ENCODE measurements at regions not wholly inside any gene's neighbourhood (a gene's known extent, or its start where the extent isn't known, plus 50 kb on each side); places are given as distances from the start of the nearest gene placed in this dataset.

DNA sequence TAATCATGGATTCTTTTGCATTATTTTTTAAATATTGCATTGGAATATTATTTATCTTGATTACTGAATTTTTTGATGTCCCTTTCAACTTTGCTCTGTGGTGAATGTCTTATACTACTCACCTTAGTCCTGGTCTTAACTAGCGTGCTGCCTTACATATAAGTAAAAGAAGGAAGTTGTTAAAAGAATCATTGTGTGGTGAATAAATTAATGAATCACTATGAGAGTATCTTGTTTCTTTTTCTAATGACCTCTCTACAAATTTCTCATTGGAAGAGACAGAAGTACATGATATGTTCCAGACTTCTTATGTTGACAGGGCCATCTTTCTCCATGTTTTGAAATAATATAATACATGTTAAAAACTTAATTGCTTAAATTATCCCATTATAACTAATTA lies 432.6 kb upstream of the MMADHC start:
- no peaks in the 10 kb centered on the region for H3K27me3 Mint-ChIP-seq
- H3K36me3 Mint-ChIP-seq (ENCODE audit: low read depth), result no peaks in the 10 kb centered on the region
- no peak for DNase-seq
- no peaks in the 10 kb centered on the region for H3K4me1 Mint-ChIP-seq
- peaks cover 9% of the 10 kb centered on the region for H3K9me3 Mint-ChIP-seq
- no peak overlapping the region for H3K4me3 Mint-ChIP-seq
- H3K27ac Mint-ChIP-seq, result no peak overlapping the region
- ATAC-seq, result no peak

DNA sequence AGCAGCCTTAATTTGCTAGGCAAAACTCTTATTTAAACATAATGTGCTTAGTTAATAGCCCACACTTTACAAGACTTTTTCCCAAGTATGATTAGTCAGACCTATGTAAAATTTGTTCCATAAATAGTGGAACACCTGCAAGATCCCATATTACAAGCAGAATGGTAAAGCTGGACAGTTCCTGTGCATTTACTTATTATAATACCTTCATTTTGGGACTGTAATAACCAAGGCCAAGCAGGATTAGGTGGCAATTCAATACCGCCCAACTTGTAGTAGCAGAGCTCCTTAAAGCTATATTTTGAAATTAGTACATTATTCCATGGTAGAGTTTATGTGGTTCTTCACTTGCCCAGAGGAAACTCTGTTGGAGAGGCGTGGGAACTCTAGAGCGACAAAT lies 431.5 kb upstream of the MMADHC start:
- Mint-ChIP-seq H3K27me3 (no peaks in the 10 kb centered on the region), H3K36me3 (ENCODE audit: low read depth) (no peaks in the 10 kb centered on the region), H3K27ac (no peak overlapping the region), H3K4me1 (no peaks in the 10 kb centered on the region), H3K9me3 (peaks cover 9% of the 10 kb centered on the region), H3K4me3 (no peak overlapping the region)
- DNase-seq (no peak), ATAC-seq (no peak)

DNA sequence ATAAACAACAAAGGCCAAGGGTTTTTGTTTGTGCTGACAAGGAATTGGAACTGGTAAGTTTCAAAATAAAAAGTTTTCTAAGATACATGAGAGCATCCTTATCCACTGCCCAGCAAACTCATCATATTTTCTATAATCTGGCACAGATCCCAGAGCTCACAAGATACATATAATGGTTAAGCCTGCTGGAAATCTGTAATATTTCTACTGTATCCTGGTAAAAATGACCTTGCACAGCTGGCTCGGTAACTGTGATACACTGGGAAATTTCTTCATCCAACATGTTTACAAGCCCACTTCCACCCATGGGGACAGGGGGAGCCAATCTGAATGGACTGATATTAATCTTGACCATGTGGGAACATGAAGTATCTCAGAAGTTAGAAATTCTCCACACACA lies 425.4 kb upstream of the MMADHC start:
- Mint-ChIP-seq H3K36me3 (ENCODE audit: low read depth) (no peaks in the 10 kb centered on the region), H3K9me3 (peaks cover 14% of the 10 kb centered on the region), H3K27me3 (no peaks in the 10 kb centered on the region), H3K4me1 (no peaks in the 10 kb centered on the region), H3K4me3 (no peak overlapping the region), H3K27ac (no peak overlapping the region)
- DNase-seq (no peak), ATAC-seq (no peak)

DNA sequence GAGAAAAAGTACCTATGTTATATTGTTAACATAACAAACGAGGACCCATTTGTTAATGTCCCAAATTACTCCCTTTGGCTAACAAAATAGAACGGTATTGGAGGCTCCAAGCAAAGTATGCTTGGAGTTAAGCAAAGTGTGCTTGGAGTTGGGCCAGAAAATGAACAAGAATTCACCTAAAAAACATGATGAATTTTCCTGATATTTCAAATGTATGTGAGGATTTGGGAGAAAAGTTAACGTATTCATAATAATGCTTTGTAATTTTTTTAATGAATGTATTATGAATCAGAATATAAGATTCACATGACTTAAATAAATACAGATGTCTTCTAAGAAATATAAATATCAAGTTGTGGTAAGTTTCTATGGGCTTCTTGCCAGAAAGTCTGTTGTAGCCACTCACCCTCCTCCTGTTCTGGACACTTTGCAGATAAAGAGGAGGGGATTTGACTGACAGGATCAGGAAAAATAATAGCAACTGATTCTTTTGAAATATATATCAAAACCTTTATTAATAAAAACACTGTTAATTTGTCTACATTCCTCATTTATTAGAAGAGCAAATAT lies 423.7 kb upstream of the MMADHC start:
- no peaks in the 10 kb centered on the region for H3K27me3 Mint-ChIP-seq
- peaks cover 14% of the 10 kb centered on the region for H3K9me3 Mint-ChIP-seq
- ATAC-seq, result no peak
- H3K36me3 Mint-ChIP-seq (ENCODE audit: low read depth), result no peaks in the 10 kb centered on the region
- no peak overlapping the region for H3K27ac Mint-ChIP-seq
- H3K4me1 Mint-ChIP-seq, result no peaks in the 10 kb centered on the region
- DNase-seq, result no peak
- no peak overlapping the region for H3K4me3 Mint-ChIP-seq

DNA sequence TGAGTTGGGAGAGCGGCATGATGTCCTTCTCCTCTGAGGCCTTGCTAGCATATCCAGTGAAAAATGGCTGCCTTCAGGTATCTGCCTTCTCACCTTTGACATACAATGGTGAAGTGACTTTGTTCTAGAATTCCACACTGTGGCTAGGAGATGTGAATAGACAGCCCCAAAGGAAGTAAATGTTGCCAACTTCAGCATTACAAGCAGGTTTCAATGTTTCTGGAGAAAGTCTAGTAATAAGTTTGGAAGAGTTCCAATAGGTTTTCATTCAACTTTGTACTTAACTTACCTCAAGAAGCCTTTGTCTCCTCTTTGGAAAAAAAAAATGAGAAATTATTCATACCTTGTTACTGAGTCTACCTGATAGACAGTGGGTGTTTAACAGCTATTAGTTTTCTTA lies 421.3 kb upstream of the MMADHC start:
- Mint-ChIP-seq H3K27ac (no peak overlapping the region), H3K27me3 (no peaks in the 10 kb centered on the region)

DNA sequence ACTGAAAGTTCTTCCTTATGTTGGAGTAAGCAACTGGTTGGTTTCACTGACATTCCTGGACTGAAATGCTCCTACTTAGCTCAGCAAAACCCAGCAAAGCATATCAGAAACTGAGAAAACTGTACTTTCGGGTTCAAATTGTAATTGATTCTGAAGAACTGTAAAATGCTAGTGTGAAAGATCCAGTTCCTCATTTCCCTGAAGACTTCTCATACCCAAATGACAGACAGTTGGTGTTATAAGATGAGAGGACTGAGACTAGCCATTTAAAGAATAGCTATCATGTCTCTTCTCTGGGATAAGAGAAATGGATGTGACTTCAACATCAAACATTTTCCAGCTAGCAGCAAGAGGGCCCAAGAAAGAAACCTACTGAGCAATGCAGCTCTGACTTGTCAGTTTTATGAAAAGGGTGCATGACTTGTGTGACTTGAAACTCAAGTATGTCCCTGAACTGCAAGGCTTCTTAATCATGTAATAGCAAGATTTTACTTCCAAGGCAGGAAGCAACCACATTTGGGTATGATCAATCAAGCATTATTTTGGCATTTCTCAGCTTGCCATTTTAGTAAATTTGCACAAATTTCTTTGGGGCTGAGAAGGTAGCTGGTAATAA lies 420.3 kb upstream of the MMADHC start:
- peaks cover 5% of the 10 kb centered on the region for H3K9me3 Mint-ChIP-seq
- H3K4me3 Mint-ChIP-seq, result no peak overlapping the region
- no peaks in the 10 kb centered on the region for H3K27me3 Mint-ChIP-seq
- no peaks in the 10 kb centered on the region for H3K4me1 Mint-ChIP-seq
- ATAC-seq, result no peak
- H3K27ac Mint-ChIP-seq, result no peak overlapping the region
- no peaks in the 10 kb centered on the region for H3K36me3 Mint-ChIP-seq (ENCODE audit: low read depth)
- no peak for DNase-seq

More for the DNA sequence above, 421.3 kb upstream of the MMADHC start:
- Mint-ChIP-seq H3K4me1 (no peaks in the 10 kb centered on the region), H3K4me3 (no peak overlapping the region), H3K36me3 (ENCODE audit: low read depth) (no peaks in the 10 kb centered on the region), H3K9me3 (peaks cover 5% of the 10 kb centered on the region)
- DNase-seq, result no peak
- ATAC-seq, result no peak

DNA sequence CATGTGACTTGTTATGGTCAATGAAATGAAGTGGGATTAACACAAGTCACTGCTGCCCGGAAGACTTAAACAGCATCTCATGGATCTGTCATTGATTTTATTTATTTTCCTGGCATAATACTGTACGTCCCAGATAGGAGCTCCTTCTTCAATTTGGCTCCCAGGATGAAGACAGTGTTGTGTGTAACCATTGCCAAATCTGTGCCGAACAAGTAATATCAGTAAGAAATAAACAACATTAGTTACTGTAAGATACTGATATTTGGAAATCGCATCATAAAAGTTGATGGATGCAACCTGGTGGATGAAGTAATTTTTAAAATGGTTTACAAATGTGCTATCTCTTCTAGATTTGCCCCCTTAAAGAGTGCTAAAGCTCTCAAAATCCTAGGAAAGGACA lies 419.0 kb upstream of the MMADHC start:
- no peaks in the 10 kb centered on the region for H3K36me3 Mint-ChIP-seq (ENCODE audit: low read depth)
- no peaks in the 10 kb centered on the region for H3K27me3 Mint-ChIP-seq
- ATAC-seq, result no peak
- H3K4me3 Mint-ChIP-seq, result no peak overlapping the region
- H3K4me1 Mint-ChIP-seq, result no peaks in the 10 kb centered on the region
- no peak for DNase-seq
- H3K9me3 Mint-ChIP-seq, result peaks cover 5% of the 10 kb centered on the region
- no peak overlapping the region for H3K27ac Mint-ChIP-seq

DNA sequence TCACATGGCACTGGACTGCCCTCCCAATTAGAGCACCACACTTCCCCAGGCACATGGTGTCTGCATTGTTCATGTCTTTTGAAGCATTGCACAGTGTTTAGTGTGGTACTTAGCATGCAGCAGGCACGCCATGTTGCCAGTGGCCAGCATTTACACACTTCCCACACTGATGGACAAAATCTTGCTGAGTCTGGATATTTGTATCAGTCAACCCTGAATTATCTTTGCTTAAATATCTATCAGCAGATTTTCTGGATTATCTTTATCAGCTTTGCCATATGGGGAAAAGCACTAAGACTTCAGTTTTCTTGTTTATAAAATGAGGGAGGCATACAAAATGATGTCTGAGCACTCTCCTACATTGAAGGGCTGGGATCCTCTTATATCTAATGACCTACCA lies 416.0 kb upstream of the MMADHC start:
- ATAC-seq, result no peak

DNA sequence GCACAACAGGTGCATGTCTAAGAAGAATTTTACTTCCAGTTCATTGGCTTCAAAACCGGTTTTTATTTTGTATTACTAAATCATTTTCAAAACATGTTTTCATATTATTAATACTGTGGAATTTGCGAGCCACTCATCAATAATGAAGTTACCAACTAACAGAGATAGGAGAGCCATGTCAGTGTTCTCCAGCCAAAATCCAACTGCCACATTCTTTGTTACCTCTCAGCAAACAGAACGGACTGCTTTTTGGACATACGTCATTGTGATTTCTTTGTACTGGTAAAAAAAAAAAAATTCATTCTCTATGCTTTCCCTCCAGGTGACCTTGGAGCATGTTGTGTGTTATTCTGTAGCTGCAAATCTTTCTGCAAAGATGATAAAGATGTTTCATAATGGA lies 414.2 kb upstream of the MMADHC start:
- Mint-ChIP-seq H3K4me1 (no peaks in the 10 kb centered on the region), H3K27ac (no peak overlapping the region), H3K4me3 (no peak overlapping the region), H3K9me3 (peaks cover 7% of the 10 kb centered on the region), H3K27me3 (no peaks in the 10 kb centered on the region), H3K36me3 (ENCODE audit: low read depth) (no peaks in the 10 kb centered on the region)
- no peak for DNase-seq
- no peak for ATAC-seq

More for the DNA sequence above, 416.0 kb upstream of the MMADHC start:
- DNase-seq, result no peak
- no peak overlapping the region for H3K27ac Mint-ChIP-seq
- H3K36me3 Mint-ChIP-seq (ENCODE audit: low read depth), result no peaks in the 10 kb centered on the region
- no peak overlapping the region for H3K4me3 Mint-ChIP-seq
- no peaks in the 10 kb centered on the region for H3K4me1 Mint-ChIP-seq
- peaks cover 9% of the 10 kb centered on the region for H3K9me3 Mint-ChIP-seq
- H3K27me3 Mint-ChIP-seq, result no peaks in the 10 kb centered on the region

DNA sequence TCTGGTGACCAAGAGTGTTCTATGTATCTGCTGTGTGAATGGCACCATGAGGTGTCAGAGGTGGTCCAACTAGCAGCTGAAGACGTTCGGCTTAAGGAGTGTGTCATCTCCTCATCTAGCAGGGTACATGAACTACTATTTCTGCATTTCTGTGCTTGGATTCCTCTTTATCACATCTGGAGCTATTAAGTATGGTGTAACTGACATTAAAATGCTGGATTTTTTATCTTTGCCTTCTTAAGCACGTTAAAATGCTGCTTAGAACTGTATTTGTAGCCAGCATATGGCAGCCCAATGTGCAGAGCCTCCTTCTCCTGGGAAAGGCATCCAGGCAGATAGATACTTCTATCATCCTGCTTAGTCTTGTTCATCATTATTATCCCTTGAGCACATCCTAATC lies 409.3 kb upstream of the MMADHC start:
- Mint-ChIP-seq H3K4me3 (no peak overlapping the region), H3K9me3 (peaks cover 11% of the 10 kb centered on the region), H3K36me3 (ENCODE audit: low read depth) (no peaks in the 10 kb centered on the region), H3K27ac (no peak overlapping the region), H3K27me3 (no peaks in the 10 kb centered on the region), H3K4me1 (no peaks in the 10 kb centered on the region)
- ATAC-seq, result no peak
- DNase-seq, result no peak

DNA sequence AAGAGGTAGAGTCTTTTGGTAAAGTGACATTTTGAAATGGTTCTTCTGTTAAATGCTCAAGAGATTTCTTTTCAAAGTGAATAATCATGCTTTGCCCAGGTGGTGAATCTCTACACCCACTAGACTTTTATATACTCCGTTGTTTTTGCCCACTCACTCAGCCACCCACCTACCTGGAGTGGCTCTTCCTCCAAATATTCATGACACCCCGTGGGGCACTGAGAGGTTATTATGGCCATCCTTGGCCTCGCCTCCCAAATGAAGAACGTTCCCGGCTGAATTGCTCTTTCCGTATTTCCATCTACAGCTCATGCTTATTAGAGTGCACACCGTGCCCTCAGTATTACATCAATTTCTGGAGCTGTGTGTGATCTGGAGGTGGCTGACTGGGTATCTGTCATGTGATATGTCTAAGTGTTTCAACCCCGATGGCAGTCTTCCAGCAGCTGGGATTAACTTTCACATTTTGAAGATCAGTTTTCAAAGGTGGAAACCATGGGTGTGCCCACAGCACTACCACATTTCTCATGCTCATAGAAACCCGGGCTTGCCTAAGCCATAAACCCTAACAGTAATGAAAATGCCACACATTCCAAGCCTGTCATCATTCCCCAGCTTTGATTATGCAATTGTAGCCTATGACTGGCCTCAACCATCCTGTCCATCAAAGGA lies 406.6 kb upstream of the MMADHC start:
- Mint-ChIP-seq H3K4me3 (no peak overlapping the region), H3K9me3 (peaks cover 10% of the 10 kb centered on the region), H3K27ac (no peak overlapping the region), H3K36me3 (ENCODE audit: low read depth) (no peaks in the 10 kb centered on the region), H3K4me1 (no peaks in the 10 kb centered on the region), H3K27me3 (no peaks in the 10 kb centered on the region)
- DNase-seq (no peak), ATAC-seq (no peak)

DNA sequence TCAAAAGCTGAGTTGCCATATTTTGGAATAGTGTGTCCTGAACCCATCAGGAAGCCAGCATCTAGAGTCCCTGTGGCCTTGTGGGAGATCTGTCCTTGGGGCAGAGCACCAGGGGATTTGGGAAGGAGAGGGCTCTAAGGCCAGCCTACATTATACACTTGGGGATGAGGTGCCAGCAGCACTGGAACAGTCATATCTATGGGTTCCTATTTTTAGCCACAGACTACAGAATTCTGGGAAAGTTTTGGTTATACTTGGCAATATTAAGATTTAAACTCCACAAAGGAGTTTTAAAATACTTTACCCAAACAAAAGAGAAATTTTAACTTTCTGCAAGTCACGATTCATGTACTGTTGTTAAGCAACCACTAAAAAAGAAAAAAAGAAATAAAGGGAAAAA lies 405.7 kb upstream of the MMADHC start:
- Mint-ChIP-seq H3K36me3 (ENCODE audit: low read depth) (no peaks in the 10 kb centered on the region), H3K4me3 (no peak overlapping the region), H3K27ac (no peak overlapping the region), H3K9me3 (peaks cover 4% of the 10 kb centered on the region), H3K4me1 (no peaks in the 10 kb centered on the region), H3K27me3 (no peaks in the 10 kb centered on the region)
- DNase-seq, result no peak
- ATAC-seq, result no peak

DNA sequence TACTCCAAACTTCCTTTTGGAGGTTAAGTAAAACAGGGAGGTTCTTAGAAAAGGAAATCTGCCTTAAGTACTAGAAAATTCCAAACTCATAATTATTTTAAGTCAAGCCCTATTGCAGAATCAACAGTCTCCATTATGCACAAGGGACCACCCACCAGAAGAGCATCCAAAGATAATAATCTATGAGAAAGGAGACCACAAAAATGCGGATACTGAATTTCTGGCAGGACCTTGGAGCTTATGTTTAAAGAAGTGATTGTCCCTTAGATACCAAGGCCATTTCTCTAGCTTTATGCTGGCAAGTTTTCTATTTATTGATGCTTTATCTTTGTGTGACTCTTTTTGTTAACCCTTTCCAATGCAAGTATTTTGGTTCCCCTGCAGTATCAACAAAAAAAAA lies 404.0 kb upstream of the MMADHC start:
- H3K36me3 Mint-ChIP-seq (ENCODE audit: low read depth), result no peaks in the 10 kb centered on the region
- no peaks in the 10 kb centered on the region for H3K27me3 Mint-ChIP-seq
- DNase-seq, result no peak
- no peak for ATAC-seq
- no peaks in the 10 kb centered on the region for H3K4me1 Mint-ChIP-seq
- no peak overlapping the region for H3K27ac Mint-ChIP-seq
- no peak overlapping the region for H3K4me3 Mint-ChIP-seq
- H3K9me3 Mint-ChIP-seq, result peaks cover 4% of the 10 kb centered on the region

DNA sequence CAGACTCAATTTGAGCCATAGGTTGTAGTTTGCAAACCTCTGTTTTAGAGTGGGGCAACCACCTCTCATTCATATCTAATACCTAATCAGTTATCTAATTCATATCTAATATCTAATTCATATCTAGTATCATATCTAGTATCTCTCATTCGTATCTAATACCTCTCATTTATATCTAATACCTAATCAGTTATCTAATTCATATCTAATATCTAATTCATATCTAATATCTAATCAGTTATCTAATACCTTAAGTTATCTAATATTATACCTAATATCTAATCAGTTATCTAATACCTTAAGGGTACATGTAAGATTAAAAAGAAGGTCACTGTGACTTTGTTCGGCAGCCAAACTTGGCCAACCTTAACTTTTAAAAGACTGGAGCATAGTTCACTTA lies 403.4 kb upstream of the MMADHC start:
- H3K4me3 Mint-ChIP-seq, result no peak overlapping the region
- H3K27me3 Mint-ChIP-seq, result no peaks in the 10 kb centered on the region
- DNase-seq (no peak), ATAC-seq (no peak)
- H3K9me3 Mint-ChIP-seq, result peaks cover 4% of the 10 kb centered on the region
- no peaks in the 10 kb centered on the region for H3K4me1 Mint-ChIP-seq
- H3K36me3 Mint-ChIP-seq (ENCODE audit: low read depth), result no peaks in the 10 kb centered on the region
- no peak overlapping the region for H3K27ac Mint-ChIP-seq

DNA sequence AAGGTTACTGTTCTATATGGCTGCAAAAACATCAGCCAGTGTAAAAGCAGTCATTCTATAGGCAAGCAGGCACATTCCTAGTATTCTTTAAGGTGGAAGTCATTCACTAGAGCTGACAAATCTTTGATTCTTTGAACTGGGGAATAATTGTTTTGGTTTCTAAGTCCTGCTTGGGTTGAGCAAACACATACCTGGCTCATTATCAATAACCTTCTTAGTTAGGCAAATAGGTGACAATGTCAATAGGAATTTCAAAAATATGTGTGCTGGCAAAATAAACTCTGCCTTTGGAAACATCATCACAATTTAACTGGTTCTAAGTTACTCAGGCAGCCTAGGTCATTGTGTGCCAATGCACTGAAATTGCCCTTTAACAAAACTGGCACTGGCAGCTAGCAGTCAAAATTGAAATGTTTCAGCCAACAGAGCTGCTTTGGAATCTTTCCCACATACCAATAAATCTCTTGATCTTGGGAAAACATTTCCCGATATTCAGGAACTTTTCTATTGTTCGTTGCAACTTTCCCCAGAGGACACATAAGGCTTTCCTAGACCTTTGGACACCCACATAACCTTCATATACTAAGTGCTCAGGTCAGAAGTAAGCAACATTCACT lies 402.0 kb upstream of the MMADHC start:
- ATAC-seq (no peak), DNase-seq (no peak)
- no peaks in the 10 kb centered on the region for H3K36me3 Mint-ChIP-seq (ENCODE audit: low read depth)
- no peak overlapping the region for H3K27ac Mint-ChIP-seq
- H3K4me1 Mint-ChIP-seq, result no peaks in the 10 kb centered on the region
- H3K4me3 Mint-ChIP-seq, result no peak overlapping the region
- no peaks in the 10 kb centered on the region for H3K27me3 Mint-ChIP-seq
- peaks cover 4% of the 10 kb centered on the region for H3K9me3 Mint-ChIP-seq
